ENCODE measurements at regions not wholly inside any gene's neighbourhood (a gene's known extent, or its start where the extent isn't known, plus 50 kb on each side); places are given as distances from the start of the nearest gene placed in this dataset.

DNA sequence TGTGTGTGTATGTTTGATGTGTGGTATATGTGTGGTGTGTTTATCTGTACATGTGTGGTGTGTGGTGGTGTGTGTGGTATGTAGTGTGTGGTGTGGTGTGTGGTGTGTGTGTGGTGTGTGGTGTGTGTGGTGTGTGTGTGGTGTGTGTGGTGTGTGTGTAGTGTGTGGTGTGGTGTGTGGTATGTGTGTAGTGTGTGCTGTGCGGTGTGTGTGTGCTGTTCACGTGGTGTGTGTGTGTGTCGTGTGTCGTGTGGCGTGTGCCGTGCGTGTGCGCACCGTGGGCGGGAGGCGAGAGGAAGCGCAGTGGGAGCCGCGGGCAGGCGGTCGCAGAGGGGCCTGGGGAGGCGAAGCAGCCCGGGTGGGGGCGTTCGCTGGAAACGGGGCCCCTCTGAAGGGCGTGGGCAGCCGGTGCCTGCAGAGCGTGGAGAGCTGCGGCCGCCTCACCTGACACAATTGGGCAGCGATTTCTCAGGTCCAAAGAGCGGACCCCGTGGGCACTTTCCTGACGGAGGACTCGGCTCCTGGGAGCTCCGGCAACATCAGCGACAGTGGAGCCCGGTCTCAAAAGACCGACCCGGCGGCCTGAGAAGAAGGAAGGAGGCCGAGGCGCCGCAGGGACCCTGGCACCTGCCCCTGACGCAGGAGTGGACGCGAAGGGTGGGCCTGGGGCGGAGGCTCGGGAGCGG lies 741.1 kb upstream of the SALL3 start:
- Histone ChIP-seq H3K36me3 (no peaks in the 10 kb centered on the region), H3K4me1 (no peaks in the 10 kb centered on the region), H3K27me3 (no peaks in the 10 kb centered on the region), H3K27ac (no peak overlapping the region), H3K4me3 (no peak overlapping the region), H3K9me3 (no peaks in the 10 kb centered on the region)
- TF ChIP-seq CTCF (IDR thresholded peaks at IDR 0.05) = no peak
- no peak for TF ChIP-seq POLR2A (IDR thresholded peaks at IDR 0.05)
- no peak for DNase-seq

- no peak overlapping the region for H3K27ac ChIP-seq
- H3K27me3 ChIP-seq = no peaks in the 10 kb centered on the region
- TF ChIP-seq POLR2A (IDR thresholded peaks at IDR 0.05) = no peak
- no peak for TF ChIP-seq CTCF (IDR thresholded peaks at IDR 0.05)
- no peak for DNase-seq
- no peaks in the 10 kb centered on the region for H3K36me3 ChIP-seq
- no peak overlapping the region for H3K4me3 ChIP-seq
- H3K4me1 ChIP-seq = no peaks in the 10 kb centered on the region
- no peaks in the 10 kb centered on the region for H3K9me3 ChIP-seq
These were observed 740.5 kb upstream of the SALL3 start for GRCh38 chr18:78239090-78239457.

GRCh38 chr18:78240101-78240500 lies 739.5 kb upstream of the SALL3 start:
- H3K4me1 ChIP-seq = no peaks in the 10 kb centered on the region
- no peak overlapping the region for H3K4me3 ChIP-seq
- H3K9me3 ChIP-seq = no peaks in the 10 kb centered on the region
- no peaks in the 10 kb centered on the region for H3K36me3 ChIP-seq
- no peak for TF ChIP-seq POLR2A (IDR thresholded peaks at IDR 0.05)
- TF ChIP-seq CTCF (IDR thresholded peaks at IDR 0.05) = no peak
- no peak overlapping the region for H3K27ac ChIP-seq
- no peaks in the 10 kb centered on the region for H3K27me3 ChIP-seq
- DNase-seq = no peak

GRCh38 chr18:78240627-78241252 lies 738.9 kb upstream of the SALL3 start:
- no peak for TF ChIP-seq POLR2A (IDR thresholded peaks at IDR 0.05)
- TF ChIP-seq CTCF (IDR thresholded peaks at IDR 0.05) = no peak
- no peak for DNase-seq
- H3K4me3 ChIP-seq = no peak overlapping the region

GRCh38 chr18:78241535-78242253 lies 737.9 kb upstream of the SALL3 start:
- H3K9me3 ChIP-seq = no peaks in the 10 kb centered on the region
- no peaks in the 10 kb centered on the region for H3K27me3 ChIP-seq
- H3K27ac ChIP-seq = peak overlapping the region in 1 of 4 donors; percentile 46
- H3K4me3 ChIP-seq = no peak overlapping the region
- TF ChIP-seq POLR2A (IDR thresholded peaks at IDR 0.05) (no peak), CTCF (IDR thresholded peaks at IDR 0.05) (no peak)
- no peaks in the 10 kb centered on the region for H3K4me1 ChIP-seq
- H3K36me3 ChIP-seq = no peaks in the 10 kb centered on the region
- DNase-seq = no peak

More at GRCh38 chr18:78240627-78241252, 738.9 kb upstream of the SALL3 start:
- no peaks in the 10 kb centered on the region for H3K4me1 ChIP-seq
- no peaks in the 10 kb centered on the region for H3K36me3 ChIP-seq
- no peak overlapping the region for H3K27ac ChIP-seq
- no peaks in the 10 kb centered on the region for H3K27me3 ChIP-seq
- no peaks in the 10 kb centered on the region for H3K9me3 ChIP-seq
